ENCODE measurements at regions not wholly inside any gene's neighbourhood (a gene's known extent, or its start where the extent isn't known, plus 50 kb on each side); places are given as distances from the start of the nearest gene placed in this dataset.

- Histone ChIP-seq H3K9me3 (ENCODE audit: low read length) (no peaks in the 10 kb centered on the region), H3K4me3 (ENCODE audit: low read length) (no peak overlapping the region), H3K4me1 (ENCODE audit: insufficient read depth, low read length) (peaks cover 13% of the 10 kb centered on the region), H2AFZ (ENCODE audit: low read depth, low read length) (no peak overlapping the region), H3K36me3 (ENCODE audit: insufficient read depth, low read length) (no peaks in the 10 kb centered on the region), H3K27me3 (ENCODE audit: insufficient read depth, low read length) (no peaks in the 10 kb centered on the region)
These were observed 161.9 kb upstream of the RAI14 start for GRCh38 chr5:34494111-34494755.

DNA sequence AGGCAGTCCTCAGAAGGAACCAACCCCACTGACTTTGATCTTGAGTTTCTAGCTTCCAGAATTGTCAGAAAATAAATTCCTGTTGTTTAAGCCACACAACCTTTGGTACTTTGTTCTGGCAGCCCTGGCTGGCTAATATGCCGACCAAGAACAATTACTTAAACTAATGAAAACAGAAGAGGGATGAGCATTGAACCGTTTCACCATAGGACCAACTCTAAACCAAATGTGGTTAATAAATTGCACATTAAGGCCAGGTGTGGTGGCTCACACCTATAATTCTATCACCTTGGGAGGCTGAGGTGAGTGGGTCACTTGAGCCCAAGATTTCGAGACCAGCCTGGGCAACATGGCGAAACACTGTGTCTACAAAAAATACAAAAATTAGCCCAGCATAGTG lies 160.9 kb upstream of the RAI14 start:
- Histone ChIP-seq H3K27me3 (ENCODE audit: insufficient read depth, low read length) (no peaks in the 10 kb centered on the region), H3K4me1 (ENCODE audit: insufficient read depth, low read length) (peaks cover 12% of the 10 kb centered on the region), H3K4me3 (ENCODE audit: low read length) (no peak overlapping the region)

DNA sequence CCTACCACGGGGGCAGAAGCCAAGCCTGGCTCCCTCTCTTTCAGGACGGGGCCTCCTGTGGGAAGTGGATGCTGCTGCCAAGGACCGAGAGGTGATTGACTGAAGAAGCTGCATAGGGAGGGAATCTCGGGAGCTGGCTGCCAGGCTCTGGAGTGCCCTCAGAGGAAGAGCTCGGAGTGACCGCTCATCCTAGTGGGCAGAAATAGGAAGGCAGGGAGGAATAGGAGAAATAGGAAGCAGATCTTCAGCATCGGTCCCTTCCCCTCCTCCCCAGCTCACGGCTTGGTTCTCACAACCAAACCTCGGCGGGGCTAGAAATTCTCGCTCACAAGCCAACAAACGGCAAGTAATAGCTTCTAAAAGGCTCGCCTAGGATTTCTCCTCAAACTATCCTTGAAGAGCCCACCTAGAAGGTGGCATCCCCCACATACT lies 159.9 kb upstream of the RAI14 start:
- no peak overlapping the region for H2AFZ ChIP-seq (ENCODE audit: low read depth, low read length)
- no peaks in the 10 kb centered on the region for H3K9me3 ChIP-seq (ENCODE audit: low read length)
- H3K4me3 ChIP-seq (ENCODE audit: low read length) = no peak overlapping the region
- H3K4me1 ChIP-seq (ENCODE audit: insufficient read depth, low read length) = peaks cover 4% of the 10 kb centered on the region
- H3K27me3 ChIP-seq (ENCODE audit: insufficient read depth, low read length) = no peaks in the 10 kb centered on the region
- no peaks in the 10 kb centered on the region for H3K36me3 ChIP-seq (ENCODE audit: insufficient read depth, low read length)

More for the DNA sequence above, 160.9 kb upstream of the RAI14 start:
- Histone ChIP-seq H3K9me3 (ENCODE audit: low read length) (no peaks in the 10 kb centered on the region), H2AFZ (ENCODE audit: low read depth, low read length) (no peak overlapping the region), H3K36me3 (ENCODE audit: insufficient read depth, low read length) (no peaks in the 10 kb centered on the region)

- H2AFZ ChIP-seq (ENCODE audit: low read depth, low read length) = no peak overlapping the region
- no peaks in the 10 kb centered on the region for H3K9me3 ChIP-seq (ENCODE audit: low read length)
- no peaks in the 10 kb centered on the region for H3K4me1 ChIP-seq (ENCODE audit: insufficient read depth, low read length)
- H3K27me3 ChIP-seq (ENCODE audit: insufficient read depth, low read length) = no peaks in the 10 kb centered on the region
- H3K36me3 ChIP-seq (ENCODE audit: insufficient read depth, low read length) = no peaks in the 10 kb centered on the region
- no peak overlapping the region for H3K4me3 ChIP-seq (ENCODE audit: low read length)
These were observed 159.2 kb upstream of the RAI14 start for GRCh38 chr5:34496701-34497469.

- Histone ChIP-seq H3K4me3 (ENCODE audit: low read length) (no peak overlapping the region), H2AFZ (ENCODE audit: low read depth, low read length) (no peak overlapping the region), H3K36me3 (ENCODE audit: insufficient read depth, low read length) (no peaks in the 10 kb centered on the region), H3K27me3 (ENCODE audit: insufficient read depth, low read length) (no peaks in the 10 kb centered on the region), H3K4me1 (ENCODE audit: insufficient read depth, low read length) (no peaks in the 10 kb centered on the region), H3K9me3 (ENCODE audit: low read length) (no peaks in the 10 kb centered on the region)
These were observed 158.7 kb upstream of the RAI14 start for GRCh38 chr5:34497470-34497808.

DNA sequence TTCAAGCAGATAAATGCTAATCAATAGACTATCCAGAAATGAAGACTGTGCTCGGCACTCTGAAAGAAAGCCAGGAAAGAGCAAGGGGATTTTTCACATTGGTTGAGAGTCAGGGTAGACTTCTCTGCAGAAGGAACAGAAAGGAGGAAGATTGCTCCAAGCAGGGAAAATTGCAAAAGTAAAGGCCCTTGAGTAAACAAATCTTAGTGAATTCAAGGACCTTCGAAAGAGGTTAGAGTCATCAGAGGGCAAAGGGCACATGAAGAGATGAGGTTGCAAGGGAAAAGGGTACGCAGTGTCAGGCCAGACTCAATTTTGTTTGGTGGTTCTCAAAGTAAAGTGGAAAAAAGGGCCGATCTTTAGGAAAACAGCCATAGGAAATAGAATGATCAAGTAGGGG lies 157.6 kb upstream of the RAI14 start:
- Histone ChIP-seq H3K27me3 (ENCODE audit: insufficient read depth, low read length) (no peaks in the 10 kb centered on the region), H3K4me1 (ENCODE audit: insufficient read depth, low read length) (peaks cover 1% of the 10 kb centered on the region), H3K36me3 (ENCODE audit: insufficient read depth, low read length) (no peaks in the 10 kb centered on the region), H3K9me3 (ENCODE audit: low read length) (no peaks in the 10 kb centered on the region), H3K4me3 (ENCODE audit: low read length) (no peak overlapping the region), H2AFZ (ENCODE audit: low read depth, low read length) (no peak overlapping the region)

GRCh38 chr5:34499001-34499734 lies 157.0 kb upstream of the RAI14 start:
- no peaks in the 10 kb centered on the region for H3K9me3 ChIP-seq (ENCODE audit: low read length)
- H3K4me1 ChIP-seq (ENCODE audit: insufficient read depth, low read length) = peaks cover 3% of the 10 kb centered on the region
- no peak overlapping the region for H3K4me3 ChIP-seq (ENCODE audit: low read length)
- H3K27me3 ChIP-seq (ENCODE audit: insufficient read depth, low read length) = no peaks in the 10 kb centered on the region
- H3K36me3 ChIP-seq (ENCODE audit: insufficient read depth, low read length) = no peaks in the 10 kb centered on the region
- H2AFZ ChIP-seq (ENCODE audit: low read depth, low read length) = no peak overlapping the region

DNA sequence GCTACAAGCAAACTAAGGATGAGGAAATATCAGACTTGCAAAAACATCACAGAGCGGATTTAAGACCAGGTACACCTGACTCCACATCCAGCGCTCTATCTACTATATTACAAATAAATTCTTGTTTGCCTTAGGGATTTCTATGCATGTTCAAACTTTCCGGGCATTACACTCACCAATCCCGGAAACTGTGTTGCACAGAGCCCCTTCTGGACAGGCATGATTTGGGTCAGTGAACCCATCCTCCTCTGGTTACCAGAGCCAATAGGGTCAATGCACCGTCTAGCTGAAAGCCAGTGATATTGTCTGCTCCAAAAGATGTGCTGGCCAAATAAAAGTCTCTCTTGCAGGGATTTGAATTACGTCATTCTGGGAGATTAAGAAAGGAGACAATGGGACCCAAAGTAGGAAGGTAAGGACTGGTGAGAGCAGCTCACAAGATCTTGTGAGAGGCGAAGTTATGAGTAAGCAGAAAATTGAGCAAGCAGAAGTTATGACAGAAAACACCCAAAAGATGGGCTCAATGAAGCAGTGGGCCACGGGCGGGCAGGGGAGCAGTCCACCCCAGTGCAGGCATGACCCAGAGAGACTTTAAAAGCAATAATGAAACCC lies 155.8 kb upstream of the RAI14 start:
- Histone ChIP-seq H3K4me3 (ENCODE audit: low read length) (no peak overlapping the region), H3K9me3 (ENCODE audit: low read length) (no peaks in the 10 kb centered on the region), H3K4me1 (ENCODE audit: insufficient read depth, low read length) (peaks cover 3% of the 10 kb centered on the region), H3K36me3 (ENCODE audit: insufficient read depth, low read length) (no peaks in the 10 kb centered on the region), H3K27me3 (ENCODE audit: insufficient read depth, low read length) (no peaks in the 10 kb centered on the region), H2AFZ (ENCODE audit: low read depth, low read length) (no peak overlapping the region)

DNA sequence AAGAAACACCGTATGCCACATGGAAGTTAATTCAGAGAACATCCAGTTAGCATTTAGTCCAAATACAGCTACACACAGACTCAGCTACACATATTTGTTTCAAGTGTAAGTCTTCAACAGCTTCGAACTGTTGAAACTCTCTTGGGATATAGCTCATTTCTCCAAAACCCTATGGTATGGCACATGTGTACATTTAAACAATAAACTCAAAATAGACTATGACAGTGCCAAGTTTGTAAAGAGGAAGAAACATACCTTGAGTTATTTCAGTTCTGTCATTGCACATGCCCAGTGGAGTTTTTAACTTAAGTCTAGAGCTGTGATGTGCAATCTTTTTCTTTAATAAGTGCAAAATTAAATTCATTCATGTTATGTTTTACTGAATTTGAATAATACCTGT lies 155.1 kb upstream of the RAI14 start:
- Histone ChIP-seq H3K4me1 (ENCODE audit: insufficient read depth, low read length) (peaks cover 3% of the 10 kb centered on the region), H2AFZ (ENCODE audit: low read depth, low read length) (no peak overlapping the region), H3K9me3 (ENCODE audit: low read length) (no peaks in the 10 kb centered on the region), H3K36me3 (ENCODE audit: insufficient read depth, low read length) (no peaks in the 10 kb centered on the region), H3K27me3 (ENCODE audit: insufficient read depth, low read length) (no peaks in the 10 kb centered on the region), H3K4me3 (ENCODE audit: low read length) (no peak overlapping the region)

DNA sequence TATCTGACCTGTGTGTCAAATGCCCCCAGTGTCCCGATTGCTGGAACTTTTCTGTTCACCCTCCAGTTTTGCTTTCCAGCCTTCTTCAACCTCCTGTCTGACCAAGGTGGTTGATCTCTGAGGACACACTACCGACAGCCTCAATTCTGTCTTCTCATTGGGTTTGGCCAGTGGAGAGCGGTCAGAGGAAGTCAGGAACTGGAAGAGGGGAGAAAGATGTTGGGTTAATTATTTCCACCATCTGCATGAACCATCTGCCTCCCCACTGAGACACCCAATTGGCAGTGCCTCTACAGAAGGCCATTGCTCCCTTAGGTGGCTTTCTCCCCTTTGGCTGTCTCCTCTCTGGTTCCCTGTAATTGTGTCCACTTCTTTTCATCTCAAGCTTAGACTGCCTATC lies 154.3 kb upstream of the RAI14 start:
- H3K36me3 ChIP-seq (ENCODE audit: insufficient read depth, low read length) = no peaks in the 10 kb centered on the region
- H3K4me3 ChIP-seq (ENCODE audit: low read length) = no peak overlapping the region
- H3K9me3 ChIP-seq (ENCODE audit: low read length) = no peaks in the 10 kb centered on the region
- peaks cover 3% of the 10 kb centered on the region for H3K4me1 ChIP-seq (ENCODE audit: insufficient read depth, low read length)
- H2AFZ ChIP-seq (ENCODE audit: low read depth, low read length) = no peak overlapping the region
- no peaks in the 10 kb centered on the region for H3K27me3 ChIP-seq (ENCODE audit: insufficient read depth, low read length)

GRCh38 chr5:34502581-34502980 lies 153.5 kb upstream of the RAI14 start:
- H3K9me3 ChIP-seq (ENCODE audit: low read length) = no peaks in the 10 kb centered on the region
- H3K4me3 ChIP-seq (ENCODE audit: low read length) = no peak overlapping the region
- H2AFZ ChIP-seq (ENCODE audit: low read depth, low read length) = no peak overlapping the region
- no peaks in the 10 kb centered on the region for H3K36me3 ChIP-seq (ENCODE audit: insufficient read depth, low read length)
- no peaks in the 10 kb centered on the region for H3K27me3 ChIP-seq (ENCODE audit: insufficient read depth, low read length)
- peaks cover 3% of the 10 kb centered on the region for H3K4me1 ChIP-seq (ENCODE audit: insufficient read depth, low read length)

DNA sequence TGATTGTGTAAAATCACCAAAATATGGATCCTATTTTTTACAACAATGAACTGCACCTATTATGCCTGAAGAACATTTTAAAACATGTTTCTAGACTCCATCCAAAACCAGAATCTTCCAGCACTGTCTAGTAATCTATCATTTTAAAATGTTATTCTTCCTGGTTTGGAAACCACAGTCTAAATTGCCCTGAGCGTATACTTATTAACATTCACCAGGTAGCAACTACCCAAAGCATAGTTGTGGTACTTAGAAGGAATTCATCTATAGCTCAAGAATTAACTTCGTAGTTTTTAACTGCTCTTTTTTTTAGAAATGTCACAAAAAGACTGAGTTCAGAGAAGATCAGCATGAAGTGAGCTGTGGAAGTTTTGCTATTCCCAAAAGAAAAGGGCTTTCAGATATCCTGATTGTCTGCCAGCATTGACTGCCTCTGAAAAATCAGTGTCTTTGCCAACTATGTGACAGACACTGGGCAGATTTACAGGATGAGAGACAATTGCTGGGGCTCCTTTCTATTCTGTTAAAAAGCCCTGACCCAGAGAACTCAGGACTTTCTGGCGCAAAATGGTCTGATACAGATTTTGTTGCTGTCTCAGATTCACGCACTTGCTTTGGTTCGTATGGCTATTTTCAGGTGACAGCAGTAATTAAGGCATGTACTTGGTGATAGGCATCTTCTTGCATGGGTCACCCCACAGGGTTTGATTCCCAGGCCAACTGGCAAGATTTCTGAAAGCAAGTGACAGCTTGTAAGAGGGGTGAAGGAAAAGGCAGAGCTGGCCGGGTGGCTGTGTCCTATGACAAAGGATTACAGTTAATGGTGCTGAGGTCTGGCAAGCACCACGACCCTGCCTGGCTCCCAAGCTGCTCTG lies 152.5 kb upstream of the RAI14 start:
- Histone ChIP-seq H3K36me3 (ENCODE audit: insufficient read depth, low read length) (no peaks in the 10 kb centered on the region), H3K4me3 (ENCODE audit: low read length) (no peak overlapping the region), H3K9me3 (ENCODE audit: low read length) (no peaks in the 10 kb centered on the region), H2AFZ (ENCODE audit: low read depth, low read length) (no peak overlapping the region), H3K27me3 (ENCODE audit: insufficient read depth, low read length) (no peaks in the 10 kb centered on the region), H3K4me1 (ENCODE audit: insufficient read depth, low read length) (peaks cover 3% of the 10 kb centered on the region)

Measured in neuron (in vitro differentiated cells).